Nephron (organoid): ENCODE measurements at regions not wholly inside any gene's neighbourhood (a gene's known extent, or its start where the extent isn't known, plus 50 kb on each side); places are given as distances from the start of the nearest gene placed in this dataset.
A peak's percentile ranks its signal among the peaks of the same experiment; 100 is the strongest.

Experiments used
- H3K27ac Mint-ChIP-seq, 3 experiments: 2 replicates each; pipeline ENCODE4 v1.8.0; 2020; ENCODE audit warnings: mixed read lengths in 3 of 3, mild to moderate bottlenecking in 2 of 3, moderate library complexity in 1 of 3
- H3K27me3 Mint-ChIP-seq: 2 replicates; pipeline ENCODE4 v1.8.0; 2021; ENCODE audit warnings: low read depth, mild to moderate bottlenecking, moderate library complexity, mixed read lengths
- H3K36me3 Mint-ChIP-seq: 2 replicates; pipeline ENCODE4 v1.8.0; 2020; ENCODE audit warnings: low read depth, mixed read lengths
- H3K4me1 Mint-ChIP-seq: 2 replicates; pipeline ENCODE4 v1.8.0; 2020; ENCODE audit warnings: mixed read lengths
- H3K4me3 Mint-ChIP-seq, 3 experiments: 2 replicates each; pipeline ENCODE4 v1.8.0; 2020; ENCODE audit warnings: mild to moderate bottlenecking in 3 of 3, mixed read lengths in 3 of 3, moderate library complexity in 2 of 3
- H3K9me3 Mint-ChIP-seq: 2 replicates; pipeline ENCODE4 v1.8.0; 2020; ENCODE audit warnings: mixed read lengths
- TF ChIP-seq, protein P1 (sequence below), 3 experiments: fragments of 200-600 bp; sonication (generic); IDR thresholded peaks; one replicate each; pipeline ENCODE4 v1.5.0; 2021; ENCODE audit warnings: antibody characterized with exemption in 3 of 3; ENCODE audit not compliant: unreplicated experiment in 3 of 3

GRCh38 chr10:94172332-94172731 is 178.6 kb downstream of the PLCE1 start:
- H3K9me3 Mint-ChIP-seq = no peaks in the 10 kb centered on the region
- no peak overlapping the region for H3K27ac Mint-ChIP-seq
- peaks cover 2% of the 10 kb centered on the region for H3K4me1 Mint-ChIP-seq
- H3K27me3 Mint-ChIP-seq = no peaks in the 10 kb centered on the region
- H3K36me3 Mint-ChIP-seq = no peaks in the 10 kb centered on the region
- TF ChIP-seq, protein P1, sequence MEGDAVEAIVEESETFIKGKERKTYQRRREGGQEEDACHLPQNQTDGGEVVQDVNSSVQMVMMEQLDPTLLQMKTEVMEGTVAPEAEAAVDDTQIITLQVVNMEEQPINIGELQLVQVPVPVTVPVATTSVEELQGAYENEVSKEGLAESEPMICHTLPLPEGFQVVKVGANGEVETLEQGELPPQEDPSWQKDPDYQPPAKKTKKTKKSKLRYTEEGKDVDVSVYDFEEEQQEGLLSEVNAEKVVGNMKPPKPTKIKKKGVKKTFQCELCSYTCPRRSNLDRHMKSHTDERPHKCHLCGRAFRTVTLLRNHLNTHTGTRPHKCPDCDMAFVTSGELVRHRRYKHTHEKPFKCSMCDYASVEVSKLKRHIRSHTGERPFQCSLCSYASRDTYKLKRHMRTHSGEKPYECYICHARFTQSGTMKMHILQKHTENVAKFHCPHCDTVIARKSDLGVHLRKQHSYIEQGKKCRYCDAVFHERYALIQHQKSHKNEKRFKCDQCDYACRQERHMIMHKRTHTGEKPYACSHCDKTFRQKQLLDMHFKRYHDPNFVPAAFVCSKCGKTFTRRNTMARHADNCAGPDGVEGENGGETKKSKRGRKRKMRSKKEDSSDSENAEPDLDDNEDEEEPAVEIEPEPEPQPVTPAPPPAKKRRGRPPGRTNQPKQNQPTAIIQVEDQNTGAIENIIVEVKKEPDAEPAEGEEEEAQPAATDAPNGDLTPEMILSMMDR (IDR thresholded peaks at IDR 0.05; ENCODE audit: unreplicated experiment in 3 of 3) = no peak
- no peak overlapping the region for H3K4me3 Mint-ChIP-seq

DNA sequence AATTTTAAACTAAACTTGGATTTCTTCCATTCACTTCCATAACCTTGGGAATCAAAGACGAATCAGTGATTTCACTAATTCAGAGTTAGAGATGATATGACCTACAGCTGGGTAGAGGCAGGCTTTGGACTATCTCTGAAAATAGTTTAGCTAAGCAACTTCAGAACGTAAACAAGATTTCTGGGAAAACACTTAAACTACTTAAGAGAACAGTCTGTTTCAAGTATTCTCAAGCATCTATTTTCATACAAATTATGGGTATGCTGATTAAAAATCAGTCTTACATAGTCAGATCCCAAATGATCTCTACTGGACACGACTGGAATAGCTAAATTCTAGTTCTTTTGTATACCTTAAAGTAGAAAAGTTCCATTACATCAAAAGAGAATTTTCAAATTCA is 179.9 kb downstream of the PLCE1 start:
- no peaks in the 10 kb centered on the region for H3K36me3 Mint-ChIP-seq
- TF ChIP-seq, protein P1 (IDR thresholded peaks at IDR 0.05; ENCODE audit: unreplicated experiment in 3 of 3) = no peak
- no peaks in the 10 kb centered on the region for H3K9me3 Mint-ChIP-seq
- H3K27me3 Mint-ChIP-seq = no peaks in the 10 kb centered on the region
- no peak overlapping the region for H3K4me3 Mint-ChIP-seq
- peaks cover 15% of the 10 kb centered on the region for H3K4me1 Mint-ChIP-seq
- no peak overlapping the region for H3K27ac Mint-ChIP-seq

GRCh38 chr10:94174838-94175237 is 181.1 kb downstream of the PLCE1 start:
- H3K4me1 Mint-ChIP-seq = peaks cover 20% of the 10 kb centered on the region
- H3K4me3 Mint-ChIP-seq = no peak overlapping the region

DNA sequence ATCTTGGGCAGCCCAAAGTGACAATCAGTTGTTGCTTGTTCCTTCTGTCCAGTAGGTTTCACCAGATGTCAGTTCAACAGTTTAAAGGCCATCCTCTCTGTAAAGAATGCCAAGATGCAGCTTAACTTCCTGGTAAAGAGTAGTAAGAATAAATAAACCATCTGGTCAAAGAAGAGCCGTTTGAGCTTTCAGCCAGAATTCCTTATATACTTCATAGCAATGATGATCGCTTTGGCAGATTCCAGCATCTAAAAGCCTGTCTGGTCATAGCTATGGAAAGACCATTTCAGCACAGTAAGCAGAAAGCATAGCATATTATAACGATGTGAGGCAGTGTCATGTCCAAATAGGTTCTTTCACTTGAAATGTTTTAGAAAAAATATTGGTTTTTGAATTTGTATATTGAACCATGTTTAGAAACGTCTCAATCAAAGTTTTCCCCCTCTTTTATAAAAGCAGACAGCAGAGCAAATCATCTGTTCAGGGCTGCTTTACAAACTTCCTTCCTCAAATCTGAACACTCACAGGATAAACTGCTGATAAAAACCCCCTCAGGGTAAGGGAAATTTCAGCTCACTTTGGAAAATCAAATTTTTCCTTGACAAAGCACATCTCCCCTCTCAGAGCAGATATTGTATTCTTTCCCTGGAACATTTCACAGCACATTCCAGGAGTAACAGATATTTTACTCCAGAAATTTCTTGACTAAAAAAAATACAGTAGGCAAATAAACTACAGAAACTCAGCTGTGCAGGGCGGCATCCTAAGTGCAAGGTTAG is 184.1 kb downstream of the NOC3L start:
- Mint-ChIP-seq H3K4me1 (peaks cover 25% of the 10 kb centered on the region), H3K36me3 (peaks cover 3% of the 10 kb centered on the region), H3K9me3 (no peaks in the 10 kb centered on the region), H3K27me3 (no peaks in the 10 kb centered on the region), H3K27ac (peak overlapping the region; percentile 12 to 54 (median 32)), H3K4me3 (no peak overlapping the region)
- TF ChIP-seq, protein P1 (IDR thresholded peaks at IDR 0.05; ENCODE audit: unreplicated experiment in 3 of 3) = no peak

More at GRCh38 chr10:94174838-94175237, 181.1 kb downstream of the PLCE1 start:
- no peaks in the 10 kb centered on the region for H3K36me3 Mint-ChIP-seq
- no peak overlapping the region for H3K27ac Mint-ChIP-seq
- no peaks in the 10 kb centered on the region for H3K27me3 Mint-ChIP-seq
- no peaks in the 10 kb centered on the region for H3K9me3 Mint-ChIP-seq
- TF ChIP-seq, protein P1 (IDR thresholded peaks at IDR 0.05; ENCODE audit: unreplicated experiment in 3 of 3) = no peak

DNA sequence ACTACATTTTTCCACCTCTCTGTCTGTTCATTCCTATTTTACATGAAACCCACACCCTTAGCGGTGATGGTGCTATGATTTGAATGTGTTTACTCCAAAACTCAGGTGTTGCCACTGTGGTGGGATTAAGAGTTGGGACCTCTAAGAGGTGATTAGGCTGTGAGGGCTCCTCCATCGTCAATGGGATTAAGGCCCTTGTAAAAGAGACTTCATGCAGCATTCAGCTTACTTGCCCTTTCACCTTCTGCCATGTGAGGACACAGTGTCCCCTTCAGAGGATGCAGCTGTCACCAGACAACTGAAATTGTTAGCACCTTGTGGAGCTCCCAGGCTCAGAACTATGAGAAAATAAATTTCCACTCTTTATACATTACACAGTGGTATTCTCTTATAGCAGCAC is 182.2 kb downstream of the NOC3L start:
- no peak overlapping the region for H3K4me3 Mint-ChIP-seq
- H3K9me3 Mint-ChIP-seq = no peaks in the 10 kb centered on the region
- TF ChIP-seq, protein P1 (IDR thresholded peaks at IDR 0.05; ENCODE audit: unreplicated experiment in 3 of 3) = no peak
- H3K27me3 Mint-ChIP-seq = no peaks in the 10 kb centered on the region
- H3K27ac Mint-ChIP-seq = no peak overlapping the region
- H3K4me1 Mint-ChIP-seq = peaks cover 27% of the 10 kb centered on the region
- H3K36me3 Mint-ChIP-seq = peaks cover 3% of the 10 kb centered on the region
